Gastroesophageal sphincter (tissue), 3 donors: ENCODE measurements at regions not wholly inside any gene's neighbourhood (a gene's known extent, or its start where the extent isn't known, plus 50 kb on each side); places are given as distances from the start of the nearest gene placed in this dataset.

Experiments
- CTCF ChIP-seq, 4 experiments: fragments of 200-600 bp in 2 of 4; fragments of 450-650 bp in 2 of 4; sonication (generic) in 1 of 4; IDR thresholded peaks; one replicate each; pipeline ENCODE4 v1.5.1; 2017 to 2019; ENCODE audit warnings: antibody characterized with exemption in 4 of 4, mild to moderate bottlenecking in 2 of 4, moderate library complexity in 2 of 4
- EP300 ChIP-seq: sonication (generic); formaldehyde crosslinking; IDR thresholded peaks from one replicate; pipeline ENCODE4 v1.6.1; 2017; ENCODE audit warnings: antibody characterized with exemption, mild to moderate bottlenecking
- POLR2A ChIP-seq, 2 donors: fragments of 450-650 bp; IDR thresholded peaks; one replicate each; pipeline ENCODE4 v1.6.1; 2017; ENCODE audit warnings: antibody characterized with exemption in 2 of 2, mild to moderate bottlenecking in 2 of 2, moderate library complexity in 1 of 2
- POLR2AphosphoS5 ChIP-seq: sonication (generic); formaldehyde crosslinking; IDR thresholded peaks from one replicate; pipeline ENCODE4 v1.6.1; 2017; ENCODE audit warnings: antibody characterized with exemption

GRCh38 chr21:32868631-32869454 lies 97.3 kb upstream of the PAXBP1 start:
- TF ChIP-seq POLR2AphosphoS5 (no peak), POLR2A (IDR thresholded peaks at IDR 0.05) (no peak), CTCF (IDR thresholded peaks at IDR 0.05) (no peak), EP300 (no peak)
